Loucy (cell line): ENCODE measurements at regions not wholly inside any gene's neighbourhood (a gene's known extent, or its start where the extent isn't known, plus 50 kb on each side); places are given as distances from the start of the nearest gene placed in this dataset.

Experiments used
- EZH2phosphoT487 ChIP-seq: fragments of 200-600 bp; IDR thresholded peaks from 2 replicates; pipeline ENCODE4 v1.6.1; 2018; ENCODE audit warnings: antibody characterized with exemption, mild to moderate bottlenecking, moderate library complexity, borderline replicate concordance
- TF ChIP-seq, protein P1 (sequence below): fragments of 200-600 bp; sonication (generic); conservative IDR thresholded peaks from 2 replicates; pipeline ENCODE4 v1.5.1; 2014; ENCODE audit warnings: mild to moderate bottlenecking, antibody characterized with exemption, low read length

DNA sequence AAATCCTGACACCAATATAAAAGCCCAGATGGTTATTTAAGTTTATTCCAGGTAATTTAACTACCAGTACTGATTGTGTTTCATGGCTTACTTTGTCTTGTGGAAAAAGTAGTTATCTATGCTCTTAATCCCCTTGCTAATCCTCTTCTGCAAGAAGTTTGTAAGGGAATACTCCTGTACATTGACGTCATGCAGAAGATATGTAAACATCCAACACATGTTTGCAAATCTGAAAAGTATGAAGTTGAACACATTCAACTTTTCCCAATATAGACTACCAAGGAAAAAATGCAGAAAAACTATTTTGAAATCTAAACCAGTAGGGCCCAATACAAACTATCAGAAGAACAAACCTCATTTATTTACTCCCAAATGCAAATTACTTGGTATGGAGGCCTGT, 56.3 kb upstream of the ELL2 start:
- TF ChIP-seq, protein P1, sequence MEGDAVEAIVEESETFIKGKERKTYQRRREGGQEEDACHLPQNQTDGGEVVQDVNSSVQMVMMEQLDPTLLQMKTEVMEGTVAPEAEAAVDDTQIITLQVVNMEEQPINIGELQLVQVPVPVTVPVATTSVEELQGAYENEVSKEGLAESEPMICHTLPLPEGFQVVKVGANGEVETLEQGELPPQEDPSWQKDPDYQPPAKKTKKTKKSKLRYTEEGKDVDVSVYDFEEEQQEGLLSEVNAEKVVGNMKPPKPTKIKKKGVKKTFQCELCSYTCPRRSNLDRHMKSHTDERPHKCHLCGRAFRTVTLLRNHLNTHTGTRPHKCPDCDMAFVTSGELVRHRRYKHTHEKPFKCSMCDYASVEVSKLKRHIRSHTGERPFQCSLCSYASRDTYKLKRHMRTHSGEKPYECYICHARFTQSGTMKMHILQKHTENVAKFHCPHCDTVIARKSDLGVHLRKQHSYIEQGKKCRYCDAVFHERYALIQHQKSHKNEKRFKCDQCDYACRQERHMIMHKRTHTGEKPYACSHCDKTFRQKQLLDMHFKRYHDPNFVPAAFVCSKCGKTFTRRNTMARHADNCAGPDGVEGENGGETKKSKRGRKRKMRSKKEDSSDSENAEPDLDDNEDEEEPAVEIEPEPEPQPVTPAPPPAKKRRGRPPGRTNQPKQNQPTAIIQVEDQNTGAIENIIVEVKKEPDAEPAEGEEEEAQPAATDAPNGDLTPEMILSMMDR, result no peak
- TF ChIP-seq EZH2phosphoT487, result no peak
